ENCODE measurements at regions not wholly inside any gene's neighbourhood (a gene's known extent, or its start where the extent isn't known, plus 50 kb on each side); places are given as distances from the start of the nearest gene placed in this dataset.

- H3K4me2 ChIP-seq (ENCODE audit: control insufficient read depth, insufficient read depth): no peak overlapping the region
- DNase-seq (ENCODE audit: low read depth, low spot score): no peak
- RAD21 ChIA-PET (ENCODE audit: unreplicated experiment): no interaction called here
- no peaks in the 10 kb centered on the region for H3K36me3 ChIP-seq (ENCODE audit: control insufficient read depth in 2 of 2, insufficient read depth in 2 of 2, low read length in 1 of 2)
- POLR2A ChIA-PET: no interaction called here
- WGBS (ENCODE audit: insufficient coverage, insufficient replicate concordance, low lambda C conversion rate, missing lambda C conversion rate): 0% methylated on average over 4 of the region's 4 CpGs
- ATAC-seq: peak; percentile 48; the same call in 2 of the 3 replicates
- no TSS peak for BruUV-seq (replicated peaks)
- no peaks in the 10 kb centered on the region for H3K9me3 ChIP-seq (replicated peaks; ENCODE audit: control insufficient read depth, insufficient read depth, low read length)
- FAIRE-seq: no peak
- in situ Hi-C loops (cut with MboI) (no loop called here), intact Hi-C loops (cut with micrococcal nuclease; ENCODE audit: unreplicated experiment) (no loop called here)
- no peaks in the 10 kb centered on the region for H3K4me1 ChIP-seq (ENCODE audit: control insufficient read depth, insufficient read depth, low read length)
- no peak overlapping the region for H3K27ac ChIP-seq (ENCODE audit: control insufficient read depth, insufficient read depth)
- H2AFZ ChIP-seq (ENCODE audit: control insufficient read depth, low read depth, low read length): no peak overlapping the region
- CTCF ChIA-PET: no interaction called here
- H3K27me3 ChIP-seq (replicated peaks in 1 of 2; ENCODE audit: control insufficient read depth in 2 of 2, insufficient read depth in 2 of 2, low read length in 1 of 2): no peaks in the 10 kb centered on the region
- H3K4me3 ChIP-seq: no peak overlapping the region
- no peak overlapping the region for H3K9ac ChIP-seq (ENCODE audit: control insufficient read depth, insufficient read depth, low read length)
- H4K20me1 ChIP-seq (ENCODE audit: control insufficient read depth, insufficient read depth): no peaks in the 10 kb centered on the region
- no peaks in the 10 kb centered on the region for H3K79me2 ChIP-seq (ENCODE audit: control insufficient read depth, insufficient read depth, low read length)
- SMC1A ChIA-PET (ENCODE audit: uncharacterized antibody, unreplicated experiment): no interaction called here
- TF ChIP-seq IRF5 (IDR thresholded peaks at IDR 0.05; ENCODE audit: borderline replicate concordance): no peak
Measured at GRCh38 chr4:107402291-107402690, 317.7 kb downstream of the PAPSS1 start.

GRCh38 chr4:107392951-107393350 is 327.1 kb downstream of the PAPSS1 start:
- no peaks in the 10 kb centered on the region for H3K4me1 ChIP-seq (ENCODE audit: control insufficient read depth, insufficient read depth, low read length)
- ChIA-PET SMC1A (ENCODE audit: uncharacterized antibody, unreplicated experiment) (no interaction called here), POLR2A (no interaction called here), CTCF (no interaction called here), RAD21 (ENCODE audit: unreplicated experiment) (no interaction called here)
- H3K36me3 ChIP-seq (ENCODE audit: control insufficient read depth in 2 of 2, insufficient read depth in 2 of 2, low read length in 1 of 2): no peaks in the 10 kb centered on the region
- no peaks in the 10 kb centered on the region for H3K9me3 ChIP-seq (replicated peaks; ENCODE audit: control insufficient read depth, insufficient read depth, low read length)
- no peak overlapping the region for H3K4me2 ChIP-seq (ENCODE audit: control insufficient read depth, insufficient read depth)
- 17% methylated on average over 2 of the region's 2 CpGs for WGBS (ENCODE audit: insufficient coverage, insufficient replicate concordance, low lambda C conversion rate, missing lambda C conversion rate)
- no peak overlapping the region for H3K4me3 ChIP-seq
- DNase-seq (ENCODE audit: low read depth, low spot score) (no peak), FAIRE-seq (no peak), ATAC-seq (no peak)
- no peaks in the 10 kb centered on the region for H3K27me3 ChIP-seq (replicated peaks in 1 of 2; ENCODE audit: control insufficient read depth in 2 of 2, insufficient read depth in 2 of 2, low read length in 1 of 2)
- in situ Hi-C loops (cut with MboI): no loop called here
- TF ChIP-seq CREM (IDR thresholded peaks at IDR 0.05; ENCODE audit: low read depth) (no peak), CHD4 (IDR thresholded peaks at IDR 0.05) (no peak), POLR2AphosphoS5 (IDR thresholded peaks at IDR 0.05; ENCODE audit: low read length) (no peak), ATF3 (IDR thresholded peaks at IDR 0.05; ENCODE audit: borderline replicate concordance, extremely low read depth, low read depth, low read length) (no peak), SIX5 (IDR thresholded peaks at IDR 0.05; ENCODE audit: low read depth, low read length, severe bottlenecking) (no peak), SMARCA5 (IDR thresholded peaks at IDR 0.05) (no peak), BCL3 (IDR thresholded peaks at IDR 0.05; ENCODE audit: borderline replicate concordance, insufficient read depth, low read depth, low read length, poor library complexity, severe bottlenecking) (no peak), CHD1 (IDR thresholded peaks at IDR 0.05; ENCODE audit: low read depth, low read length) (no peak), ZBTB11 (CRISPR knock-in tag; IDR thresholded peaks at IDR 0.05) (no peak), ZNF207 (IDR thresholded peaks at IDR 0.05; ENCODE audit: borderline replicate concordance) (no peak)
- BruUV-seq (replicated peaks): no TSS peak
- H3K9ac ChIP-seq (ENCODE audit: control insufficient read depth, insufficient read depth, low read length): no peak overlapping the region
- H3K79me2 ChIP-seq (ENCODE audit: control insufficient read depth, insufficient read depth, low read length): no peaks in the 10 kb centered on the region
- no peaks in the 10 kb centered on the region for H4K20me1 ChIP-seq (ENCODE audit: control insufficient read depth, insufficient read depth)
- no peak overlapping the region for H2AFZ ChIP-seq (ENCODE audit: control insufficient read depth, low read depth, low read length)
- H3K27ac ChIP-seq (ENCODE audit: control insufficient read depth, insufficient read depth): no peak overlapping the region
- intact Hi-C loops (cut with micrococcal nuclease; ENCODE audit: unreplicated experiment): no loop called here
